GM12878 (cell line): ENCODE measurements at regions not wholly inside any gene's neighbourhood (a gene's known extent, or its start where the extent isn't known, plus 50 kb on each side); places are given as distances from the start of the nearest gene placed in this dataset.

Source experiments
- ATAC-seq: fragments of 200-7000 bp; cut with Tn5 transposase; 3 replicates; pipeline ENCODE4 v1.9.1; 2020; ENCODE audit warnings: mild to moderate bottlenecking, moderate library complexity
- BruUV-seq: library from RNA; stranded (reverse); fragments of 400-500 nt; replicated peaks from 2 replicates; lab custom pipeline; 2021; lab: Mats Ljungman, UMichigan
- CTCF ChIA-PET: fragments of 300-600 bp; sonication (Branson Sonifier 250); formaldehyde crosslinking; extraction: SDS; loops from one replicate; lab custom pipeline; 2021; ENCODE audit warnings: inconsistent platforms; lab: Yijun Ruan, JAX
- POLR2A ChIA-PET: fragments of 350-600 bp; formaldehyde crosslinking; extraction: SDS; loops from one replicate; lab custom pipeline; 2021; ENCODE audit warnings: inconsistent platforms; lab: Charles Lee
- RAD21 ChIA-PET: fragments of 300-600 bp; sonication (Branson Sonifier 250); formaldehyde crosslinking; loops from one replicate; lab custom pipeline; 2023; ENCODE audit warnings: antibody characterized with exemption; ENCODE audit not compliant: unreplicated experiment; lab: Charles Lee
- SMC1A ChIA-PET: fragments of 300-600 bp; sonication (Branson Sonifier 250); formaldehyde crosslinking; loops from one replicate; lab custom pipeline; 2023; ENCODE audit not compliant: unreplicated experiment, uncharacterized antibody; lab: Charles Lee
- DNase-seq: peaks from one replicate; pipeline ENCODE4 v3.0.0-alpha.2; 2011; ENCODE audit warnings: low read depth, low spot score
- FAIRE-seq: peaks from 3 replicates; lab custom pipeline; 2011; peaks lifted over from hg19 to GRCh38; lab: Jason Lieb, UNC
- H2AFZ ChIP-seq: 2 replicates; pipeline ENCODE4 v1.6.0; 2011; ENCODE audit warnings: low read depth, low read length, control low read depth; ENCODE audit not compliant: control insufficient read depth
- H3K27ac ChIP-seq: 2 replicates; pipeline ENCODE4 v1.5.1; 2011; ENCODE audit warnings: control low read depth; ENCODE audit not compliant: control insufficient read depth, insufficient read depth
- H3K27me3 ChIP-seq, 2 experiments: replicated peaks in 1 of 2; 2 replicates each; pipeline versions ENCODE4 v1.6.0 to v1.6.1; 2011; ENCODE audit warnings: low read length in 1 of 2; ENCODE audit not compliant: control insufficient read depth in 2 of 2, insufficient read depth in 2 of 2
- H3K36me3 ChIP-seq, 2 experiments: 2 replicates each; pipeline ENCODE4 v1.5.1; 2011; ENCODE audit warnings: low read length in 1 of 2; ENCODE audit not compliant: control insufficient read depth in 2 of 2, insufficient read depth in 2 of 2
- H3K4me1 ChIP-seq: 2 replicates; pipeline ENCODE4 v1.6.1; 2011; ENCODE audit warnings: mild to moderate bottlenecking, low read length, moderate library complexity, mixed read lengths; ENCODE audit not compliant: control insufficient read depth, insufficient read depth
- H3K4me2 ChIP-seq: 2 replicates; pipeline ENCODE4 v1.6.0; 2011; ENCODE audit warnings: control low read depth; ENCODE audit not compliant: control insufficient read depth, insufficient read depth
- H3K4me3 ChIP-seq: fragments of 200-600 bp; sonication (generic); 2 replicates; pipeline ENCODE4 v1.5.1; 2016
- H3K79me2 ChIP-seq: 2 replicates; pipeline ENCODE4 v1.6.0; 2011; ENCODE audit warnings: low read length; ENCODE audit not compliant: control insufficient read depth, insufficient read depth
- H3K9ac ChIP-seq: 2 replicates; pipeline ENCODE4 v1.8.0; 2011; ENCODE audit warnings: low read length, control low read depth, mixed read lengths; ENCODE audit not compliant: control insufficient read depth, insufficient read depth
- H3K9me3 ChIP-seq: replicated peaks from 3 replicates; pipeline ENCODE4 v1.5.1; 2011; ENCODE audit warnings: mild to moderate bottlenecking, low read length; ENCODE audit not compliant: control insufficient read depth, insufficient read depth
- H4K20me1 ChIP-seq: 2 replicates; pipeline ENCODE4 v1.6.0; 2011; ENCODE audit not compliant: control insufficient read depth, insufficient read depth
- BHLHE40 ChIP-seq, 2 experiments: fragments of 450-650 bp in 1 of 2; IDR thresholded peaks; 2 replicates each; pipeline ENCODE4 v1.6.1; 2011 to 2017; ENCODE audit warnings: low read depth in 2 of 2, borderline replicate concordance in 1 of 2, improper control_type of control experiment in 1 of 2, low read length in 1 of 2, mild to moderate bottlenecking in 1 of 2
- ETV6 ChIP-seq, 2 experiments: fragments of 450-650 bp in 1 of 2; IDR thresholded peaks in 1 of 2; conservative IDR thresholded peaks in 1 of 2; 2 replicates each; pipeline ENCODE4 v1.6.1; 2014; ENCODE audit warnings: antibody characterized with exemption in 1 of 2, borderline replicate concordance in 1 of 2, low read depth in 1 of 2, mild to moderate bottlenecking in 1 of 2, moderate library complexity in 1 of 2
- IRF4 ChIP-seq: IDR thresholded peaks from 2 replicates; pipeline ENCODE4 v1.6.1; 2011; ENCODE audit warnings: low read depth, low read length
- SMAD1 ChIP-seq: fragments of 450-650 bp; IDR thresholded peaks from 2 replicates; pipeline ENCODE4 v1.6.1; 2018; ENCODE audit warnings: mild to moderate bottlenecking, low read depth; ENCODE audit not compliant: partially characterized antibody
- STAT3 ChIP-seq: IDR thresholded peaks from 2 replicates; pipeline ENCODE4 v1.6.1; 2011; ENCODE audit warnings: low read depth, low read length, improper control_type of control experiment
- SUPT20H ChIP-seq: IDR thresholded peaks from 2 replicates; pipeline ENCODE4 v1.6.1; 2011; ENCODE audit warnings: low read depth, mild to moderate bottlenecking, low read length, moderate library complexity, borderline replicate concordance; ENCODE audit not compliant: control insufficient read depth
- ZNF24 ChIP-seq: fragments of 450-650 bp; IDR thresholded peaks from 2 replicates; pipeline ENCODE4 v1.6.1; 2017; ENCODE audit warnings: antibody characterized with exemption, mild to moderate bottlenecking
- WGBS: methylation state at CpG from one replicate; pipeline ENCODE4 v1.1.6; 2016; ENCODE audit warnings: low lambda C conversion rate; ENCODE audit not compliant: insufficient replicate concordance, insufficient coverage; ENCODE audit errors: missing lambda C conversion rate; 5-methylcytosine and 5-hydroxymethylcytosine counted together
- in situ Hi-C: fragments of 300-500 bp; cut with MboI; formaldehyde crosslinking; loops from 9 replicates; pipeline ENCODE4 v1.14.3; 2018; ENCODE audit warnings: mixed read lengths
- intact Hi-C: fragments of 100-400 bp; cut with micrococcal nuclease; formaldehyde crosslinking; loops from one replicate; pipeline ENCODE4 v1.14.2; 2022; ENCODE audit not compliant: unreplicated experiment
- TF ChIP-seq, protein P1 (sequence below): IDR thresholded peaks from 2 replicates; pipeline ENCODE4 v1.6.1; 2011; ENCODE audit warnings: low read depth, mild to moderate bottlenecking, low read length, moderate library complexity, borderline replicate concordance; ENCODE audit errors: extremely low read depth

DNA sequence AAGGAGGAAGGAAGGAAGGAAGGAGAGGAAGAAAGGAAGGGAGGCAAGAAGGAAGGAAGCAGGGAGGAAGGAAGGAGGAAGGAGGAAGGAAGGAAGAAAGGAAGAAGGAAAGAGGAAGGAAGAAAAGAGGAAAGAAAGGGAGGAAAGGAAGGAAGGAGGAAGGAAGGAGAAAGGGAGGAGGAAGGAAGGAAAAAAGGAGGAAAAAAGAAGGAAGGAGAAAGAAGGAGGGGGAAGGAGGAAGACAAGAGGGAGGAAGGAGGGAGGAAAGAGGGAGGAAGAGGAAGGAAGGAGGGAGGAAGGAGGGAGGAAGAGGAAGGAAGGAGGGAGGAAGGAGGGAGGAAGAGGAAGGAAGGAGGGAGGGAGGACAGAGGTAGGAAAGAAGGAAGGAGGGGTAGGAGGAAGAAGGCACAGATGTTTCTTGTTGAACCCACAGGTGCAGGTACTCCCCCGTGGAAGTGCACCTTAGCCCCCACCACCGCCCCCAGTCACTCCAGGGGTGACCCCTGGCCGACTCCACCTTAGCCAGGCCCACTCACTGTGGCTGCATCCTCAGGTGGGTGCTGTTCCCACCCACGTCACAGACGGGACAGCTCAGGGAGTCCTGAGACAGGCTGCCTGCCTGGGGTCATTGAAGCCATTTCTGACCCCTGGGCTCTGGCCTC lies 57.9 kb upstream of the TTC34 start:
- intact Hi-C loops (no loop called here), in situ Hi-C loops (no loop called here)
- H3K4me3 ChIP-seq: no peak overlapping the region
- no peak for TF ChIP-seq SUPT20H
- TF ChIP-seq ETV6 (conservative IDR thresholded peaks at IDR 0.05 in 1 of 2, IDR thresholded peaks at IDR 0.05 in 1 of 2; ENCODE audit: borderline replicate concordance in 1 of 2, low read depth in 1 of 2): 0 out of 4 replicates have a peak, but pooled peaks of 1 of the 2 experiments have one; percentile 18
- no peak for TF ChIP-seq IRF4
- TF ChIP-seq SMAD1: no peak
- BruUV-seq: no TSS peak
- ChIA-PET SMC1A (no interaction called here), POLR2A (no interaction called here), CTCF (no interaction called here), RAD21 (no interaction called here)
- ATAC-seq: no peak
- no peaks in the 10 kb centered on the region for H3K27me3 ChIP-seq
- no peaks in the 10 kb centered on the region; the same call in 2 of the 3 replicates for H3K9me3 ChIP-seq
- H4K20me1 ChIP-seq: no peaks in the 10 kb centered on the region
- WGBS: 9% methylated on average over 5 of the region's 5 CpGs
- H3K36me3 ChIP-seq: no peaks in the 10 kb centered on the region
- no peak overlapping the region for H2AFZ ChIP-seq
- no peak for DNase-seq
- no peak overlapping the region for H3K4me2 ChIP-seq
- H3K4me1 ChIP-seq: no peaks in the 10 kb centered on the region
- no peak overlapping the region for H3K9ac ChIP-seq
- FAIRE-seq: peak; percentile 13
- H3K27ac ChIP-seq: no peak overlapping the region
- H3K79me2 ChIP-seq: no peaks in the 10 kb centered on the region

DNA sequence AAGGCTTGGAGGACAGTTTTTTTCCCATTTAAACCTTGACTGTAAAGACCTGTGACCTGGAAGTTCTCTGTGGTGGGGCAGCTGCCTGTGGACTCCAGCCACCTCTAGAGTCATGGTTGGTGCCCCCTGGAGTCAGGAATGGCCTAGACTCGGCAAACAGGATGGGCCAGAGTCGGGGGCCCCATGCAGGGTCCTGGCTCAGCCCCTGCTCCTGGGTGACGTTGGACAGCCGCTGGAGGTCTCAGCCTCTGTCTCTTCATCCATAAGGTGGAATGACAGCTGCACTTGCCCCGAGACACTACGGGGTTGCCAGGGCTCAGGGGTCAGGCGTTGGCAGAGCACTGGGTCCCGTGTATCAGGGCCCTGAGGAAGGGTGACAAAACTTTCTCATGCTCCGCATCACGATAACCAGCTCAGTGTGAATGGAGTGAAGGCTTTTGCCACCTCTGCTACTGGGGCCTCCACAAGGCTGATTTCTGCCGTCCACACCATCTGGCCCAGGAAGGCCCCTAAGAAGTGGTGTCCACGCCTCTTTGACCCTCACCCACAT lies 58.5 kb upstream of the TTC34 start:
- no peaks in the 10 kb centered on the region for H3K27me3 ChIP-seq
- RAD21 ChIA-PET: no interaction called here
- FAIRE-seq (no peak), DNase-seq (no peak), ATAC-seq (no peak)
- intact Hi-C loops (no loop called here), in situ Hi-C loops (no loop called here)
- no peaks in the 10 kb centered on the region for H4K20me1 ChIP-seq
- POLR2A ChIA-PET: no interaction called here
- no TSS peak for BruUV-seq
- H3K36me3 ChIP-seq: no peaks in the 10 kb centered on the region
- H3K4me3 ChIP-seq: no peak overlapping the region
- SMC1A ChIA-PET: no interaction called here
- no peak overlapping the region for H2AFZ ChIP-seq
- no peak overlapping the region for H3K27ac ChIP-seq
- H3K9ac ChIP-seq: no peak overlapping the region
- H3K79me2 ChIP-seq: no peaks in the 10 kb centered on the region
- H3K4me1 ChIP-seq: no peaks in the 10 kb centered on the region
- no peak overlapping the region for H3K4me2 ChIP-seq
- CTCF ChIA-PET: no interaction called here
- TF ChIP-seq ZNF24: no peak
- no peak for TF ChIP-seq BHLHE40 (IDR thresholded peaks at IDR 0.05; ENCODE audit: borderline replicate concordance in 1 of 2, low read depth in 2 of 2, low read length in 1 of 2)
- TF ChIP-seq STAT3: no peak
- TF ChIP-seq, protein P1, sequence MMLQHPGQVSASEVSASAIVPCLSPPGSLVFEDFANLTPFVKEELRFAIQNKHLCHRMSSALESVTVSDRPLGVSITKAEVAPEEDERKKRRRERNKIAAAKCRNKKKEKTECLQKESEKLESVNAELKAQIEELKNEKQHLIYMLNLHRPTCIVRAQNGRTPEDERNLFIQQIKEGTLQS: no peak
- no peaks in the 10 kb centered on the region; the same call in 2 of the 3 replicates for H3K9me3 ChIP-seq
- 23% methylated on average over 12 of the region's 12 CpGs for WGBS
